HEK293 (cell line): ENCODE measurements at regions not wholly inside any gene's neighbourhood (a gene's known extent, or its start where the extent isn't known, plus 50 kb on each side); places are given as distances from the start of the nearest gene placed in this dataset.

Source experiments
- CTCF ChIA-PET: fragments of 350-600 bp; formaldehyde crosslinking; extraction: SDS; loops from one replicate; lab custom pipeline; 2021; ENCODE audit warnings: antibody characterized with exemption; lab: Yijun Ruan, JAX
- POLR2A ChIA-PET: fragments of 300-600 bp; formaldehyde crosslinking; extraction: SDS; loops from one replicate; lab custom pipeline; 2020; ENCODE audit warnings: antibody characterized with exemption, inconsistent platforms; lab: Yijun Ruan, JAX
- H3K27ac ChIP-seq: fragments of 200-500 bp; sonication (Bioruptor generic); 2 replicates; pipeline ENCODE4 v1.5.1; 2014; ENCODE audit warnings: low read depth, low read length, control low read depth, inconsistent platforms; ENCODE audit errors: extremely low read depth
- H3K36me3 ChIP-seq, 2 experiments: fragments of 200-500 bp in 1 of 2; sonication (Bioruptor generic) in 1 of 2; 1 replicate in 1 of 2; 2 replicates in 1 of 2; pipeline ENCODE4 v1.5.1; 2014 to 2017; ENCODE audit warnings: inconsistent platforms in 2 of 2, low read length in 2 of 2; ENCODE audit not compliant: control insufficient read depth in 2 of 2, insufficient read depth in 1 of 2
- H3K4me1 ChIP-seq: fragments of 200-500 bp; sonication (Bioruptor generic); 2 replicates; pipeline ENCODE4 v1.5.1; 2014; ENCODE audit warnings: mild to moderate bottlenecking, low read length, inconsistent platforms; ENCODE audit not compliant: control insufficient read depth, insufficient read depth
- H3K4me3 ChIP-seq: 2 replicates; pipeline ENCODE4 v1.5.1; 2011; ENCODE audit warnings: low read depth, mild to moderate bottlenecking, control low read depth, low read length, moderate library complexity
- H3K9me3 ChIP-seq: fragments of 200-500 bp; sonication (Bioruptor generic); 2 replicates; pipeline ENCODE4 v1.5.1; 2014; ENCODE audit warnings: low read depth, low read length, inconsistent platforms; ENCODE audit not compliant: control insufficient read depth, insufficient read depth
- EGR2 ChIP-seq: fragments of 450-650 bp; formaldehyde crosslinking; IDR thresholded peaks from 2 replicates; pipeline ENCODE4 v1.5.1; 2016; ENCODE audit warnings: low read depth, missing biosample characterization, missing genetic modification characterization
- GLI2 ChIP-seq: fragments of 450-650 bp; formaldehyde crosslinking; IDR thresholded peaks from 2 replicates; pipeline ENCODE4; 2017; ENCODE audit warnings: missing biosample characterization, missing genetic modification characterization, low read depth, borderline replicate concordance
- MZF1 ChIP-seq: fragments of 450-650 bp; formaldehyde crosslinking; IDR thresholded peaks from 2 replicates; pipeline ENCODE4 v1.5.1; 2017; ENCODE audit warnings: missing biosample characterization, missing genetic modification characterization, borderline replicate concordance
- OVOL3 ChIP-seq: fragments of 450-650 bp; formaldehyde crosslinking; IDR thresholded peaks from 2 replicates; pipeline ENCODE4 v1.5.1; 2016; ENCODE audit warnings: missing biosample characterization, missing genetic modification characterization
- PBX3 ChIP-seq: sonication (generic); formaldehyde crosslinking; IDR thresholded peaks from 2 replicates; pipeline ENCODE4 v1.8.1; 2022; ENCODE audit warnings: mild to moderate bottlenecking, moderate library complexity, missing genetic modification reagents
- PRDM2 ChIP-seq: fragments of 450-650 bp; formaldehyde crosslinking; IDR thresholded peaks from 2 replicates; pipeline ENCODE4 v1.5.1; 2016; ENCODE audit warnings: missing biosample characterization, missing genetic modification characterization, borderline replicate concordance
- PRDM4 ChIP-seq: fragments of 450-650 bp; formaldehyde crosslinking; IDR thresholded peaks from 2 replicates; pipeline ENCODE4 v1.5.1; 2017; ENCODE audit warnings: missing biosample characterization, missing genetic modification characterization
- ZBTB1 ChIP-seq: fragments of 450-650 bp; formaldehyde crosslinking; IDR thresholded peaks from 2 replicates; pipeline ENCODE4 v1.5.1; 2016; ENCODE audit warnings: missing biosample characterization, missing genetic modification characterization
- ZBTB44 ChIP-seq: fragments of 450-650 bp; IDR thresholded peaks from 2 replicates; pipeline ENCODE4 v1.5.1; 2018; ENCODE audit warnings: missing biosample characterization, mild to moderate bottlenecking, missing genetic modification characterization
- ZNF292 ChIP-seq: fragments of 450-650 bp; formaldehyde crosslinking; IDR thresholded peaks from 2 replicates; pipeline ENCODE4 v1.5.1; 2016; ENCODE audit warnings: low read depth, missing biosample characterization, missing genetic modification characterization, borderline replicate concordance
- ZNF362 ChIP-seq: fragments of 450-650 bp; formaldehyde crosslinking; IDR thresholded peaks from 2 replicates; pipeline ENCODE4 v1.5.1; 2016; ENCODE audit warnings: missing biosample characterization, missing genetic modification characterization
- ZNF501 ChIP-seq: fragments of 450-650 bp; formaldehyde crosslinking; IDR thresholded peaks from 2 replicates; pipeline ENCODE4 v1.5.1; 2016; ENCODE audit warnings: missing biosample characterization, missing genetic modification characterization
- ZNF513 ChIP-seq: fragments of 450-650 bp; IDR thresholded peaks from 2 replicates; pipeline ENCODE4 v1.5.1; 2018; ENCODE audit warnings: missing biosample characterization, missing genetic modification characterization
- ZNF530 ChIP-seq: fragments of 450-650 bp; formaldehyde crosslinking; IDR thresholded peaks from 2 replicates; pipeline ENCODE4 v1.5.1; 2016; ENCODE audit warnings: low read depth, missing biosample characterization, missing genetic modification characterization
- ZNF777 ChIP-seq: fragments of 450-650 bp; formaldehyde crosslinking; IDR thresholded peaks from 2 replicates; pipeline ENCODE4 v1.5.1; 2017; ENCODE audit warnings: missing biosample characterization, missing genetic modification characterization, borderline replicate concordance
- ZSCAN18 ChIP-seq: fragments of 450-650 bp; formaldehyde crosslinking; IDR thresholded peaks from 2 replicates; pipeline ENCODE4 v1.5.1; 2016; ENCODE audit warnings: missing biosample characterization, missing genetic modification characterization
- ZSCAN23 ChIP-seq: fragments of 450-650 bp; formaldehyde crosslinking; IDR thresholded peaks from 2 replicates; pipeline ENCODE4 v1.5.1; 2016; ENCODE audit warnings: missing biosample characterization, missing genetic modification characterization
- ZSCAN30 ChIP-seq: fragments of 450-650 bp; IDR thresholded peaks from 2 replicates; pipeline ENCODE4 v1.5.1; 2018; ENCODE audit warnings: missing biosample characterization, mild to moderate bottlenecking, missing genetic modification characterization, moderate library complexity
- ZXDB ChIP-seq: fragments of 450-650 bp; formaldehyde crosslinking; IDR thresholded peaks from 2 replicates; pipeline ENCODE4 v1.5.1; 2016; ENCODE audit warnings: missing biosample characterization, missing genetic modification characterization

- no peak overlapping the region for H3K27ac ChIP-seq
- H3K4me3 ChIP-seq: no peak overlapping the region
- ChIA-PET POLR2A (no interaction called here), CTCF (no interaction called here)
- H3K9me3 ChIP-seq: no peaks in the 10 kb centered on the region
- no peaks in the 10 kb centered on the region for H3K4me1 ChIP-seq
- TF ChIP-seq PRDM4 (no peak), ZBTB1 (tag by site-specific recombination) (no peak), ZSCAN23 (no peak), ZNF362 (no peak), ZNF777 (no peak), ZBTB44 (tag by site-specific recombination) (no peak), MZF1 (tag by site-specific recombination) (no peak), PRDM2 (tag by site-specific recombination) (no peak), ZSCAN18 (tag by site-specific recombination) (no peak), ZXDB (tag by site-specific recombination) (no peak), OVOL3 (tag by site-specific recombination) (no peak), ZNF513 (no peak), GLI2 (tag by site-specific recombination) (no peak), EGR2 (tag by site-specific recombination) (no peak), ZNF292 (no peak), PBX3 (CRISPR knock-in tag) (no peak), ZNF530 (tag by site-specific recombination) (no peak), ZSCAN30 (tag by site-specific recombination) (no peak), ZNF501 (no peak)
- TF ChIP-seq, all 188 proteins: peak for 0
- H3K36me3 ChIP-seq: no peaks in the 10 kb centered on the region
Measured at GRCh38 chr12:127987199-127987901, 279.6 kb upstream of the TMEM132C start.
